CD4-positive, alpha-beta T cell (primary cell): ENCODE measurements at regions not wholly inside any gene's neighbourhood (a gene's known extent, or its start where the extent isn't known, plus 50 kb on each side); places are given as distances from the start of the nearest gene placed in this dataset.
"Not testable (repeated sequence)": the region's sequence is repeated elsewhere in the genome, so short reads cannot be mapped to it uniquely, and the experiment has no call there.

Source experiments
- ATAC-seq: fragments of 200-7000 bp; cut with Tn5 transposase; one replicate; pipeline ENCODE4 v1.10.0; 2022; ENCODE audit warnings: mild to moderate bottlenecking; ENCODE audit not compliant: poor library complexity
- CTCF ChIA-PET: fragments of 350-600 bp; sonication (Branson Sonifier 250); formaldehyde crosslinking; loops from one replicate; lab custom pipeline; 2021; ENCODE audit warnings: antibody characterized with exemption, inconsistent platforms; lab: Charles Lee
- POLR2A ChIA-PET: fragments of 350-600 bp; sonication (Branson Sonifier 250); formaldehyde crosslinking; loops from one replicate; lab custom pipeline; 2021; ENCODE audit warnings: antibody characterized with exemption, inconsistent platforms; lab: Charles Lee
- DNase-seq, 14 experiments: peaks; one replicate each; pipeline ENCODE4 v3.0.0-alpha.2; 2013 to 2020; ENCODE audit warnings: mixed read lengths in 2 of 14
- H3K27ac ChIP-seq, 2 donors: one replicate each; pipeline versions ENCODE4 v1.5.1 to v1.7.0; 2013; ENCODE audit warnings: low read length in 2 of 2, low read depth in 1 of 2, mild to moderate bottlenecking in 1 of 2
- H3K27me3 ChIP-seq, 2 experiments: 1 replicate in 1 of 2; 2 replicates in 1 of 2; pipeline versions ENCODE4 v1.6.1 to v1.7.0; 2013; ENCODE audit warnings: low read length in 2 of 2, control low read depth in 1 of 2, mild to moderate bottlenecking in 1 of 2, moderate library complexity in 1 of 2; ENCODE audit not compliant: insufficient read depth in 2 of 2, control insufficient read depth in 1 of 2
- H3K36me3 ChIP-seq: one replicate; pipeline ENCODE4 v1.6.1; 2013; ENCODE audit warnings: low read length, control low read depth; ENCODE audit not compliant: insufficient read depth
- H3K4me1 ChIP-seq: one replicate; pipeline ENCODE4 v1.6.1; 2013; ENCODE audit warnings: low read length, control low read depth; ENCODE audit not compliant: insufficient read depth
- H3K4me3 ChIP-seq: one replicate; pipeline ENCODE4 v1.5.1; 2013; ENCODE audit warnings: mild to moderate bottlenecking, low read length, moderate library complexity
- H3K9me3 ChIP-seq, 2 experiments: 1 replicate in 1 of 2; 2 replicates in 1 of 2; pipeline versions ENCODE4 v1.6.1 to v1.7.0; 2013; ENCODE audit warnings: low read length in 2 of 2, mild to moderate bottlenecking in 2 of 2, control low read depth in 1 of 2, moderate library complexity in 1 of 2; ENCODE audit not compliant: control insufficient read depth in 1 of 2, insufficient read depth in 1 of 2
- H3K27ac Mint-ChIP-seq: one replicate; pipeline ENCODE4 v1.8.0; 2020; ENCODE audit warnings: mixed read lengths
- H3K27me3 Mint-ChIP-seq: one replicate; pipeline ENCODE4 v1.8.0; 2021; ENCODE audit warnings: mixed read lengths
- H3K36me3 Mint-ChIP-seq: one replicate; pipeline ENCODE4 v1.8.0; 2021; ENCODE audit warnings: low read depth, mixed read lengths
- H3K4me1 Mint-ChIP-seq: one replicate; pipeline ENCODE4 v1.8.0; 2021; ENCODE audit warnings: low read depth, mixed read lengths
- H3K4me3 Mint-ChIP-seq: one replicate; pipeline ENCODE4 v1.8.0; 2020; ENCODE audit warnings: mild to moderate bottlenecking, mixed read lengths
- H3K9me3 Mint-ChIP-seq: one replicate; pipeline ENCODE4 v1.8.0; 2020; ENCODE audit warnings: mixed read lengths
- CTCF ChIP-seq: fragments of 200-600 bp; IDR thresholded peaks from one replicate; pipeline ENCODE4 v1.8.0; 2022; ENCODE audit warnings: antibody characterized with exemption, mild to moderate bottlenecking
- intact Hi-C, 2 experiments: fragments of 100-400 bp; cut with DNase I in 1 of 2; cut with micrococcal nuclease in 1 of 2; formaldehyde crosslinking; loops; one replicate each; pipeline versions ENCODE4 v1.15.1 to v1.9.0; 2023 to 2025; cut with DNase I, micrococcal nuclease

- H3K27me3 ChIP-seq, H3K4me3 Mint-ChIP-seq, H3K27ac ChIP-seq, ATAC-seq, H3K9me3 ChIP-seq, H3K27ac Mint-ChIP-seq, H3K4me1 Mint-ChIP-seq, POLR2A ChIA-PET, H3K9me3 Mint-ChIP-seq, H3K4me1 ChIP-seq, H3K36me3 Mint-ChIP-seq, H3K36me3 ChIP-seq, H3K4me3 ChIP-seq, CTCF ChIA-PET, H3K27me3 Mint-ChIP-seq: not testable (repeated sequence)
- peak; percentile 81 for TF ChIP-seq CTCF
- DNase-seq, result peak in 2 of 14 experiments; percentile 4 to 23
- intact Hi-C loops, result loop anchor here in 1 of 2 experiments (10.0 kb wide), 1 partner anchor 67 kb away; no protein-coding TSS in a partner anchor
Measured at GRCh38 chr1:121447280-121447923, 262.6 kb downstream of the SRGAP2C start.

GRCh38 chr1:121448064-121448463 is 263.3 kb downstream of the SRGAP2C start:
- ATAC-seq, result not testable (repeated sequence)

GRCh38 chr1:121448851-121449250 is 264.1 kb downstream of the SRGAP2C start:
- ATAC-seq (no peak), DNase-seq (no peak)
- Mint-ChIP-seq H3K9me3 (no peaks in the 10 kb centered on the region), H3K36me3 (no peaks in the 10 kb centered on the region), H3K4me3 (no peak overlapping the region), H3K4me1 (peaks cover 4% of the 10 kb centered on the region), H3K27me3 (no peaks in the 10 kb centered on the region), H3K27ac (no peak overlapping the region)
- no peaks in the 10 kb centered on the region for H3K4me1 ChIP-seq
- POLR2A ChIA-PET, result no interaction called here
- no peak overlapping the region for H3K27ac ChIP-seq
- H3K9me3 ChIP-seq, result no peaks in the 10 kb centered on the region
- no peaks in the 10 kb centered on the region for H3K36me3 ChIP-seq
- intact Hi-C loops, result loop anchor here in 1 of 2 experiments (10.0 kb wide), 1 partner anchor 66 kb away; no protein-coding TSS in a partner anchor
- CTCF ChIA-PET, result no interaction called here
- H3K4me3 ChIP-seq, result no peak overlapping the region
- no peak for TF ChIP-seq CTCF
- no peaks in the 10 kb centered on the region for H3K27me3 ChIP-seq

More at GRCh38 chr1:121448064-121448463, 263.3 kb downstream of the SRGAP2C start:
- DNase-seq, CTCF ChIA-PET, H3K9me3 ChIP-seq, H3K36me3 ChIP-seq, H3K4me3 ChIP-seq, H3K36me3 Mint-ChIP-seq, H3K4me3 Mint-ChIP-seq, H3K27ac ChIP-seq, H3K9me3 Mint-ChIP-seq, H3K4me1 Mint-ChIP-seq, POLR2A ChIA-PET, H3K4me1 ChIP-seq, H3K27me3 ChIP-seq, H3K27ac Mint-ChIP-seq, H3K27me3 Mint-ChIP-seq: not testable (repeated sequence)
- intact Hi-C loops, result loop anchor here in 1 of 2 experiments (10.0 kb wide), 1 partner anchor 67 kb away; no protein-coding TSS in a partner anchor

- H3K27me3 ChIP-seq, result no peaks in the 10 kb centered on the region
- no peaks in the 10 kb centered on the region for H3K4me1 ChIP-seq
- Mint-ChIP-seq H3K4me3 (no peak overlapping the region), H3K27me3 (no peaks in the 10 kb centered on the region), H3K9me3 (no peaks in the 10 kb centered on the region), H3K36me3 (no peaks in the 10 kb centered on the region), H3K4me1 (no peaks in the 10 kb centered on the region), H3K27ac (no peak overlapping the region)
- H3K4me3 ChIP-seq, result no peak overlapping the region
- H3K36me3 ChIP-seq, result no peaks in the 10 kb centered on the region
- intact Hi-C loops, result loop anchor here in 1 of 2 experiments (10.0 kb wide), 1 partner anchor 92 kb away; no protein-coding TSS in a partner anchor
- no peak for TF ChIP-seq CTCF
- CTCF ChIA-PET, result no interaction called here
- DNase-seq, result no peak
- ATAC-seq, result no peak
- H3K9me3 ChIP-seq, result no peaks in the 10 kb centered on the region
- POLR2A ChIA-PET, result no interaction called here
- no peak overlapping the region for H3K27ac ChIP-seq
Measured at GRCh38 chr1:121452484-121452883, 267.7 kb downstream of the SRGAP2C start.
